Neural cell (in vitro differentiated cells): ENCODE measurements at regions not wholly inside any gene's neighbourhood (a gene's known extent, or its start where the extent isn't known, plus 50 kb on each side); places are given as distances from the start of the nearest gene placed in this dataset.

Experiments
- H2AFZ ChIP-seq: fragments of 200-600, 300-800 bp; sonication (generic), shearing (Covaris generic); 2 replicates; pipeline ENCODE4 v1.6.0; 2014; ENCODE audit warnings: low read depth, mild to moderate bottlenecking, antibody characterized with exemption, low read length, moderate library complexity
- H3F3A ChIP-seq: fragments of 200-600 bp; shearing (Covaris generic); 2 replicates; pipeline ENCODE4 v1.6.1; 2016; ENCODE audit warnings: mild to moderate bottlenecking, moderate library complexity, mixed read lengths, antibody characterized with exemption, low read length; ENCODE audit not compliant: insufficient read depth, poor library complexity, severe bottlenecking
- H3K27ac ChIP-seq: fragments of 200-600, 300-800 bp; sonication (generic), shearing (Covaris generic); 2 replicates; pipeline ENCODE4 v1.5.1; 2014; ENCODE audit warnings: mild to moderate bottlenecking, low read length, moderate library complexity
- H3K27me3 ChIP-seq: fragments of 300-800, 200-600 bp; sonication (generic), shearing (Covaris generic); 2 replicates; pipeline ENCODE4 v1.6.0; 2014; ENCODE audit warnings: mild to moderate bottlenecking, low read depth, low read length, moderate library complexity; ENCODE audit not compliant: insufficient read depth
- H3K36me3 ChIP-seq: fragments of 300-800, 200-600 bp; sonication (generic), shearing (Covaris generic); 2 replicates; pipeline ENCODE4 v1.5.1; 2014; ENCODE audit warnings: mild to moderate bottlenecking, antibody characterized with exemption, low read length, moderate library complexity; ENCODE audit not compliant: insufficient read depth
- H3K4me2 ChIP-seq: fragments of 300-800, 200-600 bp; sonication (generic), shearing (Covaris generic); 2 replicates; pipeline ENCODE4 v1.6.0; 2014; ENCODE audit warnings: mild to moderate bottlenecking, low read length
- H3K4me3 ChIP-seq: fragments of 300-800, 200-600 bp; sonication (generic), shearing (Covaris generic); 2 replicates; pipeline ENCODE4 v1.5.1; 2014; ENCODE audit warnings: mild to moderate bottlenecking, low read length, moderate library complexity
- H3K79me2 ChIP-seq: fragments of 200-600 bp; shearing (Covaris generic); replicated peaks from 2 replicates; pipeline ENCODE4 v1.6.0; 2014; ENCODE audit warnings: mild to moderate bottlenecking, low read length, moderate library complexity; ENCODE audit not compliant: insufficient read depth
- H3K9ac ChIP-seq: fragments of 300-800, 200-600 bp; sonication (generic), shearing (Covaris generic); 2 replicates; pipeline ENCODE4 v1.6.1; 2016; ENCODE audit warnings: mild to moderate bottlenecking, low read length, mixed read lengths
- H3K9me2 ChIP-seq: fragments of 200-600 bp; shearing (Covaris generic); 2 replicates; pipeline ENCODE4 v1.6.1; 2016; ENCODE audit warnings: mild to moderate bottlenecking, low read length, mixed read lengths; ENCODE audit not compliant: insufficient read depth
- H3K9me3 ChIP-seq: fragments of 200-600, 300-800 bp; sonication (generic), shearing (Covaris generic); 2 replicates; pipeline ENCODE4 v1.6.1; 2016; ENCODE audit warnings: mild to moderate bottlenecking, mixed run types, low read length, moderate library complexity, mixed read lengths
- H4K20me1 ChIP-seq: fragments of 200-600 bp; shearing (Covaris generic); 2 replicates; pipeline ENCODE4 v1.6.1; 2016; ENCODE audit warnings: mild to moderate bottlenecking, mixed run types; ENCODE audit not compliant: insufficient read depth
- CTCF ChIP-seq: fragments of 450-650 bp; IDR thresholded peaks from 2 replicates; pipeline ENCODE4 v1.5.1; 2014; ENCODE audit warnings: antibody characterized with exemption, mild to moderate bottlenecking, moderate library complexity; ENCODE audit not compliant: poor library complexity, severe bottlenecking
- EP300 ChIP-seq: fragments of 450-650 bp; conservative IDR thresholded peaks from 2 replicates; pipeline ENCODE4 v1.6.1; 2014; ENCODE audit warnings: antibody characterized with exemption, mild to moderate bottlenecking, moderate library complexity; ENCODE audit not compliant: poor library complexity, severe bottlenecking
- EZH2 ChIP-seq: fragments of 200-600, 300-800 bp; shearing (Covaris generic), sonication (generic); IDR thresholded peaks from 2 replicates; pipeline ENCODE4 v1.6.1; 2014; ENCODE audit warnings: antibody characterized with exemption, low read length, borderline replicate concordance, mild to moderate bottlenecking; ENCODE audit not compliant: insufficient read depth, poor library complexity, severe bottlenecking
- MXI1 ChIP-seq: fragments of 450-650 bp; conservative IDR thresholded peaks from 2 replicates; pipeline ENCODE4 v1.6.1; 2014; ENCODE audit warnings: antibody characterized with exemption, mild to moderate bottlenecking; ENCODE audit not compliant: poor library complexity, severe bottlenecking
- POLR2AphosphoS5 ChIP-seq: IDR thresholded peaks from 2 replicates; pipeline ENCODE4 v1.6.1; 2012
- RAD21 ChIP-seq: fragments of 450-650 bp; conservative IDR thresholded peaks from 2 replicates; pipeline ENCODE4 v1.6.1; 2014; ENCODE audit warnings: antibody characterized with exemption, mild to moderate bottlenecking, moderate library complexity
- REST ChIP-seq: IDR thresholded peaks from 2 replicates; pipeline ENCODE4 v1.6.1; 2012; ENCODE audit warnings: borderline replicate concordance
- SMC3 ChIP-seq: fragments of 450-650 bp; conservative IDR thresholded peaks from 2 replicates; pipeline ENCODE4 v1.6.1; 2014; ENCODE audit warnings: antibody characterized with exemption, mild to moderate bottlenecking, moderate library complexity; ENCODE audit not compliant: poor library complexity
- TAF1 ChIP-seq: IDR thresholded peaks from 2 replicates; pipeline ENCODE4 v1.6.1; 2012; ENCODE audit warnings: low read depth

- H4K20me1 ChIP-seq: no peaks in the 10 kb centered on the region
- no peaks in the 10 kb centered on the region for H3K9me3 ChIP-seq
- H3K27ac ChIP-seq: no peak overlapping the region
- no peak overlapping the region for H3K4me3 ChIP-seq
- no peak overlapping the region for H3K4me2 ChIP-seq
- no peaks in the 10 kb centered on the region for H3K79me2 ChIP-seq
- TF ChIP-seq EP300: no peak
- no peaks in the 10 kb centered on the region for H3F3A ChIP-seq
- H2AFZ ChIP-seq: no peak overlapping the region
- no peaks in the 10 kb centered on the region for H3K27me3 ChIP-seq
- H3K9ac ChIP-seq: no peak overlapping the region
- no peaks in the 10 kb centered on the region for H3K36me3 ChIP-seq
- H3K9me2 ChIP-seq: no peaks in the 10 kb centered on the region
These were observed 258.7 kb upstream of the NSMCE3 start for GRCh38 chr15:29528276-29528675.

GRCh38 chr15:29526802-29527201 is 257.2 kb upstream of the NSMCE3 start:
- no peaks in the 10 kb centered on the region for H3K79me2 ChIP-seq
- no peak for TF ChIP-seq POLR2AphosphoS5
- no peak for TF ChIP-seq CTCF
- no peak for TF ChIP-seq REST
- no peak for TF ChIP-seq EP300
- TF ChIP-seq EZH2: no peak
- TF ChIP-seq RAD21: no peak
- no peak for TF ChIP-seq MXI1
- TF ChIP-seq SMC3: no peak
- TF ChIP-seq TAF1: no peak
- no peaks in the 10 kb centered on the region for H3K9me2 ChIP-seq
- H3K36me3 ChIP-seq: no peaks in the 10 kb centered on the region
- H3K27ac ChIP-seq: no peak overlapping the region
- H3K27me3 ChIP-seq: no peaks in the 10 kb centered on the region
- no peak overlapping the region for H3K9ac ChIP-seq
- H3K9me3 ChIP-seq: no peaks in the 10 kb centered on the region
- H3K4me3 ChIP-seq: no peak overlapping the region
- no peak overlapping the region for H3K4me2 ChIP-seq
- no peak overlapping the region for H2AFZ ChIP-seq
- no peaks in the 10 kb centered on the region for H3F3A ChIP-seq
- no peaks in the 10 kb centered on the region for H4K20me1 ChIP-seq
